Brain microvascular endothelial cell (primary cell): ENCODE measurements at regions not wholly inside any gene's neighbourhood (a gene's known extent, or its start where the extent isn't known, plus 50 kb on each side); places are given as distances from the start of the nearest gene placed in this dataset.
"Not testable (repeated sequence)": the region's sequence is repeated elsewhere in the genome, so short reads cannot be mapped to it uniquely, and the experiment has no call there.

Source experiments
- DNase-seq: peaks from one replicate; pipeline ENCODE4 v3.0.0-alpha.2; 2020
- H3K27ac ChIP-seq: fragments of 250-450 bp; sonication (Bioruptor Pico); 2 replicates; pipeline ENCODE4 v1.5.1; 2020; ENCODE audit warnings: mild to moderate bottlenecking, moderate library complexity
- H3K27me3 ChIP-seq: fragments of 250-450 bp; sonication (Bioruptor Pico); replicated peaks from 2 replicates; pipeline ENCODE4 v1.5.1; 2020; ENCODE audit warnings: mild to moderate bottlenecking
- H3K36me3 ChIP-seq: fragments of 250-450 bp; sonication (Bioruptor Pico); replicated peaks from 2 replicates; pipeline ENCODE4 v1.5.1; 2020; ENCODE audit warnings: mild to moderate bottlenecking
- H3K4me3 ChIP-seq: 2 replicates; pipeline ENCODE4 v1.5.1; 2011; ENCODE audit warnings: low read depth, mild to moderate bottlenecking, control low read depth, low read length, moderate library complexity
- in situ Hi-C: cut with HindIII; loops from 2 replicates; pipeline ENCODE4 v1.10.0; 2017; ENCODE audit warnings: low sequenced_read_pairs, low pct_ligation_motif_present
- TF ChIP-seq, protein P1 (sequence below): IDR thresholded peaks from 2 replicates; pipeline ENCODE4 v1.5.1; 2011; ENCODE audit warnings: low read depth, mild to moderate bottlenecking, moderate library complexity, low read length, control low read depth, inconsistent platforms; ENCODE audit errors: missing control alignments

DNA sequence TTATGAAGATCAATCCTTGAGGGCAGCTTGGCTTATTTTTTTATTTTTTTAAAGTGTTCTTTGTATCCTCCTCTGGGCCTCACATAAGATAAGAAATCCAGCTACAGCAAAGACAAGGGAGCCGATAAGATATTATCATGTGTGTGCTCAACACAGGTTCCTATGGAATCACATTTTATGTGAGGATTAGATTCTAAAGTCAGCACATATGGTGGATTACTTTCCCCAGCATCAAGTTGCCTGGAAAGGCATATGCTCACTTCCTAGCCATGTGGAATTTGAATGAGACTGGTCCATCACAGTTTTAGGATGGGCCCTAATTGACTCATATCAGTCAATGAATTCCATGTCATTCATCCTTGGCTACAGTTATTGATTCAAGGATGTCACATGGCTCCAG lies 456.9 kb upstream of the LRRC7 start:
- H3K4me3 ChIP-seq: no peak overlapping the region
- in situ Hi-C loops: no loop called here
- no peaks in the 10 kb centered on the region for H3K36me3 ChIP-seq
- no peak overlapping the region for H3K27ac ChIP-seq
- no peaks in the 10 kb centered on the region for H3K27me3 ChIP-seq
- TF ChIP-seq, protein P1, sequence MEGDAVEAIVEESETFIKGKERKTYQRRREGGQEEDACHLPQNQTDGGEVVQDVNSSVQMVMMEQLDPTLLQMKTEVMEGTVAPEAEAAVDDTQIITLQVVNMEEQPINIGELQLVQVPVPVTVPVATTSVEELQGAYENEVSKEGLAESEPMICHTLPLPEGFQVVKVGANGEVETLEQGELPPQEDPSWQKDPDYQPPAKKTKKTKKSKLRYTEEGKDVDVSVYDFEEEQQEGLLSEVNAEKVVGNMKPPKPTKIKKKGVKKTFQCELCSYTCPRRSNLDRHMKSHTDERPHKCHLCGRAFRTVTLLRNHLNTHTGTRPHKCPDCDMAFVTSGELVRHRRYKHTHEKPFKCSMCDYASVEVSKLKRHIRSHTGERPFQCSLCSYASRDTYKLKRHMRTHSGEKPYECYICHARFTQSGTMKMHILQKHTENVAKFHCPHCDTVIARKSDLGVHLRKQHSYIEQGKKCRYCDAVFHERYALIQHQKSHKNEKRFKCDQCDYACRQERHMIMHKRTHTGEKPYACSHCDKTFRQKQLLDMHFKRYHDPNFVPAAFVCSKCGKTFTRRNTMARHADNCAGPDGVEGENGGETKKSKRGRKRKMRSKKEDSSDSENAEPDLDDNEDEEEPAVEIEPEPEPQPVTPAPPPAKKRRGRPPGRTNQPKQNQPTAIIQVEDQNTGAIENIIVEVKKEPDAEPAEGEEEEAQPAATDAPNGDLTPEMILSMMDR: no peak
- no peak for DNase-seq

DNA sequence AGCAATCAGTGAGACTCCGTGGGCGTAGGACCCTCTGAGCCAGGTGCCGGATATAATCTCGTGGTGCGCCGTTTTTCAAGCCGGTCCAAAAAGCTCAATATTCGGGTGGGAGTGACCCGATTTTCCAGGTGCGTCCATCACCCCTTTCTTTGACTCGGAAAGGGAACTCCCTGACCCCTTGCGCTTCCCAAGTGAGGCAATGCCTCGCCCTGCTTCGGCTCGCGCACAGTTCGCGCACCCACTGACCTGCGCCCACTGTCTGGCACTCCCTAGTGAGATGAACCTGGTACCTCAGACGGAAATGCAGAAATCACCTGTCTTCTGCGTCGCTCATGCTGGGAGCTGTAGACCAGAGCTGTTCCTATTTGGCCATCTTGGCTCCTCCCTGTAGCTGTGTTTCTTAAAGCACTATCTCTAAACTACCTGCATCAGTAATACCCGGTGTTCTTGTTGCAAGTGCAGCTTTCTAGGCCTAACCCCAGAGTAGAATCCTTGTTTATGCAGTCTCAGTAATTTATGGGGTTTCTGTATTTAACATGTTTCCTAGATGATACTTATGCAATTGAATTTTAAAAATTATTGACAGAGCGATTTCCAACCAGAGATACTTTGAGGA lies 447.5 kb upstream of the LRRC7 start:
- in situ Hi-C loops: not testable (repeated sequence)

DNA sequence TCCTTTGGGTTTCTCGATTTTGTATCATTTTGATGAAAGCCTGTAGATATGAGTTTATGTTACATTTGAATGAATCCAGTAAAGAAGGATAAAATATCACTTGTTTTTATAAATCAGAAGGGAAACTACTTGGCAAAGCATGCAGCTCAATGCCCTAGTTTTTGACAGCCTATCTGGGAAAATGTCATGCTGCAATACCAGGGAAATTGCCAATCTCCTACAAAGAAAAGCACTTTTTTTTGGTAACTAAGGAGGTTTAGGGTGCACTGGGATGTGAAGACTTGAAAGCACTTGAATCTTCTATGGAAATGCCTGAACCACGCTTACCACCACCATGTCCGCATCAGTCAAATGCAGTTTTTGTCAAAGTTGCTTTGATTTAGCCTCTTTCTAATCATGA lies 446.9 kb upstream of the LRRC7 start:
- Histone ChIP-seq H3K27ac (no peak overlapping the region), H3K27me3 (no peaks in the 10 kb centered on the region), H3K36me3 (no peaks in the 10 kb centered on the region), H3K4me3 (no peak overlapping the region)
- DNase-seq: no peak
- TF ChIP-seq, protein P1: no peak
- in situ Hi-C loops: no loop called here

More for the DNA sequence above, 447.5 kb upstream of the LRRC7 start:
- not testable (repeated sequence) for H3K27ac ChIP-seq, H3K27me3 ChIP-seq, DNase-seq, H3K4me3 ChIP-seq, H3K36me3 ChIP-seq

DNA sequence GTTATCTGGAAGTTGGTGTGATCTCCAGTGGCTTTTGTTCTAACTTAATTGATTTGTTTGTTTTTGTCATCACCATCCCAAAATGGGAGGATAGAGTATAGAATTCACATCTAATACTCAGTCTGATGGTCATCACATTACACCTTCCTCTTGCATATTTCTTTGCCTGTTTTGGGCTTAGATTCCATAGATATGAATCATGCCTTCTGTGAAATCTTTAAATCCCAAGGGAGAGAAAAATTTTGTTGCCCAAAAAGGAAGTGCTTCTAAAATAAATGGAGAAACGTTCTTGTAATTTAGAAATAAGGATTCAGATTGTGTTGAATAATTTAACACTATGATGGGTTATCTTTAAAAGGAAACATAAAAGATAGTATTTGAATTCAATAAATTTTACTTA lies 446.0 kb upstream of the LRRC7 start:
- Histone ChIP-seq H3K36me3 (no peaks in the 10 kb centered on the region), H3K4me3 (no peak overlapping the region), H3K27ac (no peak overlapping the region), H3K27me3 (no peaks in the 10 kb centered on the region)
- DNase-seq: no peak
- TF ChIP-seq, protein P1: no peak
- in situ Hi-C loops: no loop called here

DNA sequence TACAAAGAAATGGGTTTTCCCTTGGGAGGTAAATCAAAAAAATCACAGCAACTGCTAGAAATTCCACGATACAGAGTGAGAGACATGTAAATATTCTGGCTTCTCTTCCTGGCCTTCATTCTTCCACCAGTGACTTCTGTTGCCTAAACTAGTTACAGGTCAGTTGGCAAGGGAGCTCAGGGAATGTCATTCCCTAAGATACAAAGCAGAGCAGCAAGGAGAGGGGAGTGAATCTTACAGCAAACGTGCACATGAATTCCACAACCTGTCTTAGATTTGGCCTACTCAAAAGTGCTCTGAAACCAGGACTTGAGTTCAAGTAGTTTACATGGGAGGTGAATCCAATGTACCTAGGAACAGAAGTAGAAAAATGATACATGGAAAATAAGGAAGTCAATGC lies 445.3 kb upstream of the LRRC7 start:
- DNase-seq: no peak
- H3K27ac ChIP-seq: no peak overlapping the region
- H3K36me3 ChIP-seq: no peaks in the 10 kb centered on the region
- no peak overlapping the region for H3K4me3 ChIP-seq
- no peaks in the 10 kb centered on the region for H3K27me3 ChIP-seq
- TF ChIP-seq, protein P1: no peak
- in situ Hi-C loops: no loop called here

DNA sequence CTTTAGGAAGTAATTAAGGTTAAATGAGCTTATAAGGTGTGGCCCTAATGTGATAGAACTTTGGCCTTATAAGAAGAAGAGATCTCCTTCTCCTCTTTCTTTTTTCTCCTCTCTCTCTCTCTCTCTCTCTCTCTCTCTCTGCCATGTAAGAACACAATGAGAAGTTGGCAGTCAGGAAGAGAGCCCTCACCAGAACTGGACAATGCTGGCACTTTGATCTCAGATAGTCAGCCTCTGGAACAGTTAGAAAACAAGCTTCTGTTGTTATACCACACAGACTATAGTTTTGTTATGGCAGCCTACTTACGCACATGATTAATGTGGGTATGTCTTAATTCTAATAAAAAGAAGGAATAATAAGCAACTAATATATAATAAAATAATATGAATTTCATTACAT lies 444.2 kb upstream of the LRRC7 start:
- in situ Hi-C loops: no loop called here
- H3K36me3 ChIP-seq: no peaks in the 10 kb centered on the region
- H3K4me3 ChIP-seq: no peak overlapping the region
- DNase-seq: no peak
- no peaks in the 10 kb centered on the region for H3K27me3 ChIP-seq
- TF ChIP-seq, protein P1: no peak
- H3K27ac ChIP-seq: no peak overlapping the region
